Gastroesophageal sphincter (tissue), 3 donors: ENCODE measurements at regions not wholly inside any gene's neighbourhood (a gene's known extent, or its start where the extent isn't known, plus 50 kb on each side); places are given as distances from the start of the nearest gene placed in this dataset.

Source experiments
- CTCF ChIP-seq, 4 experiments: fragments of 200-600 bp in 2 of 4; fragments of 450-650 bp in 2 of 4; sonication (generic) in 1 of 4; IDR thresholded peaks; one replicate each; pipeline ENCODE4 v1.5.1; 2017 to 2019; ENCODE audit warnings: antibody characterized with exemption in 4 of 4, mild to moderate bottlenecking in 2 of 4, moderate library complexity in 2 of 4
- EP300 ChIP-seq: sonication (generic); formaldehyde crosslinking; IDR thresholded peaks from one replicate; pipeline ENCODE4 v1.6.1; 2017; ENCODE audit warnings: antibody characterized with exemption, mild to moderate bottlenecking
- POLR2AphosphoS5 ChIP-seq: sonication (generic); formaldehyde crosslinking; IDR thresholded peaks from one replicate; pipeline ENCODE4 v1.6.1; 2017; ENCODE audit warnings: antibody characterized with exemption

DNA sequence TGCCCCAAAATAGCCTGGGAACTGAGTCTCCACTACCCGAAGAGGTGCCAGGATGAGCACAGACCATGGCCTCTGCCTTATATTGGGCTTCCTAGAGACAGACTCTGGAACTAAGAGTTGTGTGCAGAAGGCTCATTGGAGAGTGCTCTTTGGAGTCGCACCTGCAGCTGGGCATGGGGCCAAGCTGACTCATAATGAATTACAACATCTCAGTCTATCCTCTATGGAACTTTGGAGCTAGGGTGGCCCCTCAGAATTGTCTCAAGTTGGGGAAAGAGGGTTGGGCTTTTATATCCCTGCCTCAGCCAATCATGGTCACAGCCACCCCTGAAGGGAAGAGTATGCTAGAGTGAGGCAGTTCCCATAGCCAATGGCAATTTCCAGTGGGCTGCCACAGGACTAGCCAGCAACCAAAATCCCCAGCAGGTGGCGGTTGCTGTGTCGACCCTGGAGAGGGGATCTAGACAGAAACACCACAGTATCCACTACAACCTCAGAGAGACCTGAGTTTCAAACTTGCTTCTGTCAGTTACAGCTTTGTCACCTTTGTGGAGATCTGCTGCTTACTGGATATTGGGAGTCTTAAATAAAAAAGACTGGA lies 93.8 kb downstream of the DMRTA2 start:
- TF ChIP-seq CTCF (IDR thresholded peaks at IDR 0.05) (no peak), POLR2AphosphoS5 (no peak), EP300 (no peak)
